Suprapubic skin (tissue), 4 donors: ENCODE measurements at regions not wholly inside any gene's neighbourhood (a gene's known extent, or its start where the extent isn't known, plus 50 kb on each side); places are given as distances from the start of the nearest gene placed in this dataset.

Experiments used
- CTCF ChIP-seq, 2 donors: fragments of 200-600 bp in 1 of 2; fragments of 450-650 bp in 1 of 2; sonication (generic) in 1 of 2; IDR thresholded peaks; one replicate each; pipeline ENCODE4 v1.5.1; 2016 to 2019; ENCODE audit warnings: antibody characterized with exemption in 2 of 2, mild to moderate bottlenecking in 1 of 2, moderate library complexity in 1 of 2
- EP300 ChIP-seq: sonication (generic); formaldehyde crosslinking; IDR thresholded peaks from one replicate; pipeline ENCODE4 v1.6.1; 2017; ENCODE audit warnings: antibody characterized with exemption
- POLR2A ChIP-seq, 2 donors: fragments of 450-650 bp; IDR thresholded peaks; one replicate each; pipeline ENCODE4 v1.6.1; 2017; ENCODE audit warnings: antibody characterized with exemption in 2 of 2, mild to moderate bottlenecking in 2 of 2, moderate library complexity in 2 of 2
- POLR2AphosphoS5 ChIP-seq, 3 donors: sonication (generic); formaldehyde crosslinking; IDR thresholded peaks; one replicate each; pipeline ENCODE4 v1.6.1; 2017; ENCODE audit warnings: antibody characterized with exemption in 3 of 3

- no peak for TF ChIP-seq CTCF (IDR thresholded peaks at IDR 0.05)
- no peak for TF ChIP-seq POLR2AphosphoS5 (IDR thresholded peaks at IDR 0.05)
- no peak for TF ChIP-seq POLR2A (IDR thresholded peaks at IDR 0.05)
- TF ChIP-seq EP300, result no peak
Measured at GRCh38 chr2:56801770-56802169, 618.0 kb downstream of the CCDC85A start.
